Erythroblast (primary cell): ENCODE measurements at regions not wholly inside any gene's neighbourhood (a gene's known extent, or its start where the extent isn't known, plus 50 kb on each side); places are given as distances from the start of the nearest gene placed in this dataset.

ENCODE experiments used
- GATA1 ChIP-seq: IDR thresholded peaks from 2 replicates; pipeline ENCODE4 v1.6.1; 2011; ENCODE audit warnings: low read depth, mild to moderate bottlenecking, control low read depth, low read length, moderate library complexity
- POLR2A ChIP-seq: IDR thresholded peaks from 2 replicates; pipeline ENCODE4 v1.6.1; 2011; ENCODE audit warnings: mild to moderate bottlenecking, low read length

- TF ChIP-seq POLR2A (no peak), GATA1 (no peak)
Observed at GRCh38 chr1:220955116-220955515, 75.9 kb downstream of the HLX start.
